GM23338 (cell line): ENCODE measurements at regions not wholly inside any gene's neighbourhood (a gene's known extent, or its start where the extent isn't known, plus 50 kb on each side); places are given as distances from the start of the nearest gene placed in this dataset.

Experiments used
- CREB1 ChIP-seq: fragments of 250-450 bp; sonication (Bioruptor Pico); IDR thresholded peaks from 2 replicates; pipeline ENCODE4 v1.5.0; 2020; ENCODE audit warnings: low read depth, mild to moderate bottlenecking, moderate library complexity
- CTCF ChIP-seq, 2 experiments: fragments of 200-600 bp in 1 of 2; sonication (generic) in 1 of 2; conservative IDR thresholded peaks; 2 replicates each; pipeline versions ENCODE4 v1.5.1 to v1.6.1; 2016 to 2017; ENCODE audit warnings: antibody characterized with exemption in 2 of 2, low read depth in 2 of 2, mild to moderate bottlenecking in 2 of 2, moderate library complexity in 1 of 2
- EZH2 ChIP-seq: fragments of 200-600 bp; sonication (generic); IDR thresholded peaks from one replicate; pipeline ENCODE4 v1.8.0; 2017; ENCODE audit warnings: antibody characterized with exemption, mild to moderate bottlenecking, low read depth; ENCODE audit not compliant: unreplicated experiment
- JUNB ChIP-seq: IDR thresholded peaks from one replicate; pipeline ENCODE4 v1.6.1; 2016; ENCODE audit warnings: antibody characterized with exemption; ENCODE audit not compliant: unreplicated experiment
- POLR2AphosphoS5 ChIP-seq: IDR thresholded peaks from 2 replicates; pipeline ENCODE4 v1.6.1; 2016; ENCODE audit warnings: antibody characterized with exemption, low read depth
- REST ChIP-seq: IDR thresholded peaks from one replicate; pipeline ENCODE4 v1.6.1; 2018; ENCODE audit warnings: antibody characterized with exemption; ENCODE audit not compliant: unreplicated experiment

GRCh38 chrX:13936521-13937225 is 93.0 kb downstream of the GEMIN8 start:
- no peak for TF ChIP-seq CTCF (conservative IDR thresholded peaks at IDR 0.05; ENCODE audit: low read depth in 2 of 2)
- no peak for TF ChIP-seq EZH2
- no peak for TF ChIP-seq CREB1 (CRISPR knock-in tag)
- TF ChIP-seq REST = no peak
- TF ChIP-seq JUNB = no peak
- no peak; the same call in 1 of the 2 replicates for TF ChIP-seq POLR2AphosphoS5
